ENCODE measurements at regions not wholly inside any gene's neighbourhood (a gene's known extent, or its start where the extent isn't known, plus 50 kb on each side); places are given as distances from the start of the nearest gene placed in this dataset.

GRCh38 chrX:85503258-85504158 is 124.0 kb upstream of the POF1B start:
- TF ChIP-seq, protein P1, sequence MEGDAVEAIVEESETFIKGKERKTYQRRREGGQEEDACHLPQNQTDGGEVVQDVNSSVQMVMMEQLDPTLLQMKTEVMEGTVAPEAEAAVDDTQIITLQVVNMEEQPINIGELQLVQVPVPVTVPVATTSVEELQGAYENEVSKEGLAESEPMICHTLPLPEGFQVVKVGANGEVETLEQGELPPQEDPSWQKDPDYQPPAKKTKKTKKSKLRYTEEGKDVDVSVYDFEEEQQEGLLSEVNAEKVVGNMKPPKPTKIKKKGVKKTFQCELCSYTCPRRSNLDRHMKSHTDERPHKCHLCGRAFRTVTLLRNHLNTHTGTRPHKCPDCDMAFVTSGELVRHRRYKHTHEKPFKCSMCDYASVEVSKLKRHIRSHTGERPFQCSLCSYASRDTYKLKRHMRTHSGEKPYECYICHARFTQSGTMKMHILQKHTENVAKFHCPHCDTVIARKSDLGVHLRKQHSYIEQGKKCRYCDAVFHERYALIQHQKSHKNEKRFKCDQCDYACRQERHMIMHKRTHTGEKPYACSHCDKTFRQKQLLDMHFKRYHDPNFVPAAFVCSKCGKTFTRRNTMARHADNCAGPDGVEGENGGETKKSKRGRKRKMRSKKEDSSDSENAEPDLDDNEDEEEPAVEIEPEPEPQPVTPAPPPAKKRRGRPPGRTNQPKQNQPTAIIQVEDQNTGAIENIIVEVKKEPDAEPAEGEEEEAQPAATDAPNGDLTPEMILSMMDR (conservative IDR thresholded peaks at IDR 0.05; ENCODE audit: low read length) = no peak
- TF ChIP-seq EZH2phosphoT487 (IDR thresholded peaks at IDR 0.05; ENCODE audit: borderline replicate concordance, low read depth, low read length) = no peak

All from OCI-LY7 (cell line).